K562 (cell line): ENCODE measurements at regions not wholly inside any gene's neighbourhood (a gene's known extent, or its start where the extent isn't known, plus 50 kb on each side); places are given as distances from the start of the nearest gene placed in this dataset.

Experiments
- BRD4 ChIP-seq: fragments of 200-600 bp; sonication (generic); IDR thresholded peaks from 2 replicates; pipeline ENCODE4 v1.6.1; 2017; ENCODE audit warnings: inconsistent platforms
- COPS2 ChIP-seq: fragments of 450-650 bp; conservative IDR thresholded peaks from 2 replicates; pipeline ENCODE4 v1.6.1; 2016; ENCODE audit warnings: mild to moderate bottlenecking, moderate library complexity
- HMGN3 ChIP-seq: IDR thresholded peaks from 2 replicates; pipeline ENCODE4 v1.6.1; 2011; ENCODE audit warnings: borderline replicate concordance, low read depth, mild to moderate bottlenecking, mixed read lengths, low read length; ENCODE audit not compliant: insufficient read length; ENCODE audit errors: extremely low read depth
- LEF1 ChIP-seq: fragments of 450-650 bp; IDR thresholded peaks from 2 replicates; pipeline ENCODE4 v1.6.1; 2016; ENCODE audit warnings: mild to moderate bottlenecking
- POLR2AphosphoS5 ChIP-seq: IDR thresholded peaks from 2 replicates; pipeline ENCODE4 v1.6.1; 2011; ENCODE audit warnings: mild to moderate bottlenecking, low read depth, low read length, moderate library complexity; ENCODE audit not compliant: control insufficient read depth, insufficient read depth
- RBM39 ChIP-seq: fragments of 200-400 bp; formaldehyde crosslinking; optimal IDR thresholded peaks from 2 replicates; pipeline ENCODE3; 2018; ENCODE audit warnings: low read depth, low read length
- SREBF2 ChIP-seq: sonication (generic); formaldehyde crosslinking; IDR thresholded peaks from 2 replicates; pipeline ENCODE4 v1.4.0; 2020; ENCODE audit warnings: mild to moderate bottlenecking, missing genetic modification reagents
- SRF ChIP-seq, 2 experiments: fragments of 250-450, 450-650 bp in 1 of 2; sonication (Bioruptor Pico) in 1 of 2; sonication (generic) in 1 of 2; formaldehyde crosslinking; IDR thresholded peaks; 2 replicates each; pipeline versions ENCODE4 v1.5.0 to v1.5.1; 2020 to 2022; ENCODE audit warnings: mild to moderate bottlenecking in 1 of 2, missing genetic modification reagents in 1 of 2
- TCFL5 ChIP-seq: fragments of 250-450 bp; sonication (Bioruptor Pico); conservative IDR thresholded peaks from 2 replicates; pipeline ENCODE4 v1.6.1; 2021; ENCODE audit warnings: mild to moderate bottlenecking, moderate library complexity, matching md5 sums
- USF1 ChIP-seq: sonication (generic); formaldehyde crosslinking; IDR thresholded peaks from 2 replicates; pipeline ENCODE4 v1.9.0; 2022; ENCODE audit warnings: mild to moderate bottlenecking, missing genetic modification reagents
- ZNF75A ChIP-seq: fragments of 450-650 bp; formaldehyde crosslinking; IDR thresholded peaks from 2 replicates; pipeline ENCODE4 v1.4.0; 2020; ENCODE audit warnings: mild to moderate bottlenecking
- TF ChIP-seq, protein P1 (sequence below): fragments of 450-650 bp; IDR thresholded peaks from 2 replicates; pipeline ENCODE4 v1.6.1; 2017; ENCODE audit warnings: antibody characterized with exemption
- TF ChIP-seq, protein P2 (sequence below): sonication (generic); formaldehyde crosslinking; IDR thresholded peaks from 2 replicates; pipeline ENCODE4 v1.8.0; 2023; ENCODE audit warnings: mild to moderate bottlenecking, missing genetic modification reagents

GRCh38 chr13:111652676-111653075 lies 332.2 kb downstream of the TEX29 start (continued):
- TF ChIP-seq, protein P1, sequence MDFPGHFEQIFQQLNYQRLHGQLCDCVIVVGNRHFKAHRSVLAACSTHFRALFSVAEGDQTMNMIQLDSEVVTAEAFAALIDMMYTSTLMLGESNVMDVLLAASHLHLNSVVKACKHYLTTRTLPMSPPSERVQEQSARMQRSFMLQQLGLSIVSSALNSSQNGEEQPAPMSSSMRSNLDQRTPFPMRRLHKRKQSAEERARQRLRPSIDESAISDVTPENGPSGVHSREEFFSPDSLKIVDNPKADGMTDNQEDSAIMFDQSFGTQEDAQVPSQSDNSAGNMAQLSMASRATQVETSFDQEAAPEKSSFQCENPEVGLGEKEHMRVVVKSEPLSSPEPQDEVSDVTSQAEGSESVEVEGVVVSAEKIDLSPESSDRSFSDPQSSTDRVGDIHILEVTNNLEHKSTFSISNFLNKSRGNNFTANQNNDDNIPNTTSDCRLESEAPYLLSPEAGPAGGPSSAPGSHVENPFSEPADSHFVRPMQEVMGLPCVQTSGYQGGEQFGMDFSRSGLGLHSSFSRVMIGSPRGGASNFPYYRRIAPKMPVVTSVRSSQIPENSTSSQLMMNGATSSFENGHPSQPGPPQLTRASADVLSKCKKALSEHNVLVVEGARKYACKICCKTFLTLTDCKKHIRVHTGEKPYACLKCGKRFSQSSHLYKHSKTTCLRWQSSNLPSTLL = no peak
- TF ChIP-seq BRD4 (no peak), COPS2 (no peak), TCFL5 (no peak), USF1 (no peak), ZNF75A (CRISPR knock-in tag) (no peak), LEF1 (no peak), HMGN3 (no peak), SRF (CRISPR knock-in tag; IDR thresholded peaks at IDR 0.05) (no peak), RBM39 (no peak), POLR2AphosphoS5 (no peak), SREBF2 (no peak)
- TF ChIP-seq, protein P2, sequence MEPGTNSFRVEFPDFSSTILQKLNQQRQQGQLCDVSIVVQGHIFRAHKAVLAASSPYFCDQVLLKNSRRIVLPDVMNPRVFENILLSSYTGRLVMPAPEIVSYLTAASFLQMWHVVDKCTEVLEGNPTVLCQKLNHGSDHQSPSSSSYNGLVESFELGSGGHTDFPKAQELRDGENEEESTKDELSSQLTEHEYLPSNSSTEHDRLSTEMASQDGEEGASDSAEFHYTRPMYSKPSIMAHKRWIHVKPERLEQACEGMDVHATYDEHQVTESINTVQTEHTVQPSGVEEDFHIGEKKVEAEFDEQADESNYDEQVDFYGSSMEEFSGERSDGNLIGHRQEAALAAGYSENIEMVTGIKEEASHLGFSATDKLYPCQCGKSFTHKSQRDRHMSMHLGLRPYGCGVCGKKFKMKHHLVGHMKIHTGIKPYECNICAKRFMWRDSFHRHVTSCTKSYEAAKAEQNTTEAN (CRISPR knock-in tag) = no peak
